GM13976 (cell line): ENCODE measurements at regions not wholly inside any gene's neighbourhood (a gene's known extent, or its start where the extent isn't known, plus 50 kb on each side); places are given as distances from the start of the nearest gene placed in this dataset.

ENCODE experiments used
- DNase-seq: peaks from one replicate; pipeline ENCODE4 v3.0.0; 2012; ENCODE audit warnings: low spot score
- in situ Hi-C: fragments of 300-500 bp; cut with MboI; formaldehyde crosslinking; loops from one replicate; pipeline ENCODE4 v1.12.0; 2022; ENCODE audit warnings: low sequenced_read_pairs, mixed read lengths, inconsistent platforms; ENCODE audit not compliant: unreplicated experiment
- TF ChIP-seq, protein P1 (sequence below): IDR thresholded peaks from 2 replicates; pipeline ENCODE4 v1.5.1; 2012; ENCODE audit warnings: borderline replicate concordance, mild to moderate bottlenecking; ENCODE audit not compliant: insufficient read depth; ENCODE audit errors: extremely low read depth, missing control alignments, control extremely low read depth

DNA sequence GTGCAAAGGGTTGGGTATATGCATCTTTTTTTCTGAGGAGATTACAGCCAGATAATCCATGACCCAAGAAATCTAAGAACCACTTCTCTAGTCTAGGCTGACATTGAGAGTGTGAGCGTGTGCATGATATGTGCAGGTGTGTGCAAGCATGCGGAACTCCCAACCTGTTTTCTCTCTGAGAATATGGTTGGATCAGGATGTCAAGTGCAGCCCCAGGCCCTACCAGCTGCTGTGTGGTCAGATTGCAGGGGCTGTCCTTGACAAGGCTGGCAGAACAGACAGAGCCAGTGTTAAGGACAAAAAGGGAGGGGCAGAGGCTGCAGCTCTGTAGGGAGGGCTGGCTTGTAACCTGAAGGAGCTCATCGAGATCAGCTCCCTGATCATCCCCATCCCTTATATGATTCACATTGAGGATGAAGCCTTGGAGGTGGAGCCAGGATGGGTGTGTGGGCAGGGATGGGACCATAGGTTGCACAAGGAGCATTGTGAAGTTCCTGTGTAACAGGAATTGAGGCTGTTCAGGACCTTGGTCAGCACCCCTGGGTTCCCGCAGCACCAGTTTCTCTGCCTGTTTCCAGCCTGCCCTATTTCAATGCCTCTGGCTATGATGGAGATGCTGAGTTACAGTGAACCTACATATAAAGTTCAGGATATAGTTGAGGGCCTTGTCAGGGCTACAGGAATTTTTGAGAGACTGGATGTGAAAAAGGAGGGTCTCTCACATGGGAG lies 52.6 kb upstream of the ARAP3 start:
- peak; percentile 63 for DNase-seq
- TF ChIP-seq, protein P1, sequence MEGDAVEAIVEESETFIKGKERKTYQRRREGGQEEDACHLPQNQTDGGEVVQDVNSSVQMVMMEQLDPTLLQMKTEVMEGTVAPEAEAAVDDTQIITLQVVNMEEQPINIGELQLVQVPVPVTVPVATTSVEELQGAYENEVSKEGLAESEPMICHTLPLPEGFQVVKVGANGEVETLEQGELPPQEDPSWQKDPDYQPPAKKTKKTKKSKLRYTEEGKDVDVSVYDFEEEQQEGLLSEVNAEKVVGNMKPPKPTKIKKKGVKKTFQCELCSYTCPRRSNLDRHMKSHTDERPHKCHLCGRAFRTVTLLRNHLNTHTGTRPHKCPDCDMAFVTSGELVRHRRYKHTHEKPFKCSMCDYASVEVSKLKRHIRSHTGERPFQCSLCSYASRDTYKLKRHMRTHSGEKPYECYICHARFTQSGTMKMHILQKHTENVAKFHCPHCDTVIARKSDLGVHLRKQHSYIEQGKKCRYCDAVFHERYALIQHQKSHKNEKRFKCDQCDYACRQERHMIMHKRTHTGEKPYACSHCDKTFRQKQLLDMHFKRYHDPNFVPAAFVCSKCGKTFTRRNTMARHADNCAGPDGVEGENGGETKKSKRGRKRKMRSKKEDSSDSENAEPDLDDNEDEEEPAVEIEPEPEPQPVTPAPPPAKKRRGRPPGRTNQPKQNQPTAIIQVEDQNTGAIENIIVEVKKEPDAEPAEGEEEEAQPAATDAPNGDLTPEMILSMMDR: no peak
- in situ Hi-C loops: no loop called here

- no peak for DNase-seq
- TF ChIP-seq, protein P1: no peak
- in situ Hi-C loops: no loop called here
These were observed 51.2 kb upstream of the ARAP3 start for GRCh38 chr5:141733198-141733597.

- TF ChIP-seq, protein P1: no peak
- no peak for DNase-seq
- in situ Hi-C loops: no loop called here
These were observed 50.4 kb upstream of the ARAP3 start for GRCh38 chr5:141732417-141732816.
